ENCODE measurements at regions not wholly inside any gene's neighbourhood (a gene's known extent, or its start where the extent isn't known, plus 50 kb on each side); places are given as distances from the start of the nearest gene placed in this dataset.

- TF ChIP-seq ZBTB40 (IDR thresholded peaks at IDR 0.05) (no peak), ZBTB40 (CRISPR knock-in tag; IDR thresholded peaks at IDR 0.05) (no peak), TOE1 (IDR thresholded peaks at IDR 0.05; ENCODE audit: borderline replicate concordance) (no peak), TOE1 (CRISPR knock-in tag; IDR thresholded peaks at IDR 0.05; ENCODE audit: borderline replicate concordance, low read depth) (no peak), ZNF280B (CRISPR knock-in tag; IDR thresholded peaks at IDR 0.05) (peak; percentile 73; the same call in 1 of the 2 replicates), ZNF398 (CRISPR knock-in tag; IDR thresholded peaks at IDR 0.05) (no peak), HMG20B (CRISPR knock-in tag; IDR thresholded peaks at IDR 0.05) (no peak), ELF2 (CRISPR knock-in tag; IDR thresholded peaks at IDR 0.05) (peak; percentile 55; the same call in 1 of the 2 replicates), ARNT (IDR thresholded peaks at IDR 0.05) (no peak)
Observed at GRCh38 chr13:89831157-89831556, 1516.3 kb upstream of the MIR17HG start (continued).

Data from K562 (cell line).